ENCODE measurements at regions not wholly inside any gene's neighbourhood (a gene's known extent, or its start where the extent isn't known, plus 50 kb on each side); places are given as distances from the start of the nearest gene placed in this dataset.

DNA sequence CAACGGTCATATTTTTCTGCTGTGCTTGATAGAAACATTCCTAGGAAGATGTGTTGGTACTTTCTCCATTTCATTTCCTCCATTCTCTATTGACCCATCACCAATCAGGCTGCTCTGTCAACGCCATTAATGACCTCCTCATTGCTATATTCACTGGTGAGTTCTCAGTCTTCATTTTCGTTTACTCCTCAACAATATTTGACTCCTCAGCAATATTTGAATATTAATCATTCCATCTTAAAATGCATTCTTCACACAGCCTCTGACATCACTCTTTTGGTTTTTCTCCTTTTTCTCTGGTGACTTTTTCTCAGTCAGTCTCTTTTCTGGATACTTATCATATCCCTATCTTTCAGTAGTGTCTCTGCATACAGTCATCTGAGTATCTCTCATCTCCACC lies 323.5 kb upstream of the CRIM1 start:
- no peak overlapping the region for H3K4me3 ChIP-seq (ENCODE audit: low read depth, low read length)
- no peak for DNase-seq (ENCODE audit: low read depth)
- TF ChIP-seq, protein P1, sequence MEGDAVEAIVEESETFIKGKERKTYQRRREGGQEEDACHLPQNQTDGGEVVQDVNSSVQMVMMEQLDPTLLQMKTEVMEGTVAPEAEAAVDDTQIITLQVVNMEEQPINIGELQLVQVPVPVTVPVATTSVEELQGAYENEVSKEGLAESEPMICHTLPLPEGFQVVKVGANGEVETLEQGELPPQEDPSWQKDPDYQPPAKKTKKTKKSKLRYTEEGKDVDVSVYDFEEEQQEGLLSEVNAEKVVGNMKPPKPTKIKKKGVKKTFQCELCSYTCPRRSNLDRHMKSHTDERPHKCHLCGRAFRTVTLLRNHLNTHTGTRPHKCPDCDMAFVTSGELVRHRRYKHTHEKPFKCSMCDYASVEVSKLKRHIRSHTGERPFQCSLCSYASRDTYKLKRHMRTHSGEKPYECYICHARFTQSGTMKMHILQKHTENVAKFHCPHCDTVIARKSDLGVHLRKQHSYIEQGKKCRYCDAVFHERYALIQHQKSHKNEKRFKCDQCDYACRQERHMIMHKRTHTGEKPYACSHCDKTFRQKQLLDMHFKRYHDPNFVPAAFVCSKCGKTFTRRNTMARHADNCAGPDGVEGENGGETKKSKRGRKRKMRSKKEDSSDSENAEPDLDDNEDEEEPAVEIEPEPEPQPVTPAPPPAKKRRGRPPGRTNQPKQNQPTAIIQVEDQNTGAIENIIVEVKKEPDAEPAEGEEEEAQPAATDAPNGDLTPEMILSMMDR (conservative IDR thresholded peaks at IDR 0.05; ENCODE audit: low read depth, low read length) = no peak

DNA sequence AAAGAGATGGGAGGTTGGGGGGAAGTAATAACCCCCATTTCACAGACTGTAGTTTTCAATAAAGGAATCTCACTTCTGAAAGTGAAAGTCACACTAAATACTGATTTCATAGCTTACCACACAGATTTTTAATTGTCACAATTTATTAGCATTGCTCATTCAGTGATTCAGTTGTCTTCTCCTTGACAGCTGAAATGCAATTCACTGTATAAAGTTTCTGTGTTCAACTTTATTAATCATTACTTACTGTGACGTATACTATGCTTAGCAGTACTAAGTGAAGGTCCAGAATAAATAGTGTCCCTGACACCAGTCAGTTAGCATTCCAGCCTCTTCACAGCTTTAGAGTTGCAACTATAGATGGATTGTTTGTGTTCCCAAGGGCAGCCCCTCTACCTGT lies 324.1 kb upstream of the CRIM1 start:
- no peak for DNase-seq (ENCODE audit: low read depth)
- no peak overlapping the region for H3K4me3 ChIP-seq (ENCODE audit: low read depth, low read length)
- TF ChIP-seq, protein P1 (conservative IDR thresholded peaks at IDR 0.05; ENCODE audit: low read depth, low read length) = no peak

DNA sequence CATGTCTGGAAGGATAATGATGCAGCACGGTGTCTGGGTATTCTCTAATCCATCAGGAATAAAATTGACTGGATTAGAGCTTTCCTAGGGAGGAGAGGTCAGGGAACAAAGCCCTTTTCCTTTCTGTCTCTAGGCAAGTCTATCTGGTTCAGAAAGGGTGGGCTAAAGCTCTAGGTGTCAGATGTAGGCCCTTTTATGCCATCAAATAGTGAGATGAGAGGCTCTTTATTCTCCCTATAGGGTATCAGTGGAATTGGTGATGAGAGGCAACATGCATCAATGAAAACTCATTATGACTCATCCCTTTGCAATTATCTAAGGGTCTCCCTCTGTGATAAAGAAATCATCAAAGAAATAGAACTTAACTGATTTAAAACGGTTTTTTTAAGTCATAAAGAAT lies 328.0 kb upstream of the CRIM1 start:
- no peak overlapping the region for H3K4me3 ChIP-seq (ENCODE audit: low read depth, low read length)
- TF ChIP-seq, protein P1 (conservative IDR thresholded peaks at IDR 0.05; ENCODE audit: low read depth, low read length) = no peak
- no peak for DNase-seq (ENCODE audit: low read depth)

DNA sequence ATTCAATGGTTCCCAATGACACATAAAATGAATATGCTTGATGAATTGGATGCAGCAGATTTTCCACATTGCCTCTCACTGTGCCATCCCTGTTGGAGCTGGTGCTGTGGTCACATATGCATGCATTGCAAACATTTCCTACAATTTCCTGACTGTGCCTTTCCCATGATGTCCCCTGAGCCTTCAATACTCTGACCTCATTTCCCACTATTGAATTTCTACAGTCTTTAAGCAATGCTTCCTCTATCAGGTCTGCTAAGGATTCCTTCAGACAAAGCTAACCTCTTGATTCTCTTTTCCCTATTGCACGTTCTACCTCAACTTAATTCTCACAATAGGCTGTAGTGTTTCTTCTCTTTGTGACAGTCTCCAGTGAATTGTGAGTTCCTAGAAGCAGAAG lies 342.5 kb upstream of the CRIM1 start:
- DNase-seq (ENCODE audit: low read depth) = no peak
- H3K4me3 ChIP-seq (ENCODE audit: low read depth, low read length) = no peak overlapping the region
- TF ChIP-seq, protein P1 (conservative IDR thresholded peaks at IDR 0.05; ENCODE audit: low read depth, low read length) = no peak

DNA sequence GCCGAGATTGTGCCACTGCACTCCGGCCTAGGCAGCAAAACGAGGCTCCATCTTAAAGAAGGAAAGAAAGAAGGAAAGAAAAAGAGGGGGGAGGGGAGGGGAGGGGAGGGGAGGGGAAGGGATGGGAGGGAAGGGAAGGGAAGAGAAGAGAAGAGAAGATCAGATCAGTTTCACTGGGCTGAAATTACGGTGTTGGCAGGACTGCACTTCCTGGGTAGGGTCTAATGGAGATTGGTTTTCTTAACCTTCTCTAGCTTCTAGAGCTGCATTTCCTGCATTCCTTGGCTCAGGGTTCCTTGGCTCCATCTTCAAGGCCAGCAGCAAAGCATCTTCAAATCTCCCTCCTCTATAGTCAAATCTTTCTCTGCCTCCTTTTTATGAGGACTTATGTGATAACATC lies 349.1 kb upstream of the CRIM1 start:
- TF ChIP-seq, protein P1 (conservative IDR thresholded peaks at IDR 0.05; ENCODE audit: low read depth, low read length) = no peak
- DNase-seq (ENCODE audit: low read depth) = no peak

DNA sequence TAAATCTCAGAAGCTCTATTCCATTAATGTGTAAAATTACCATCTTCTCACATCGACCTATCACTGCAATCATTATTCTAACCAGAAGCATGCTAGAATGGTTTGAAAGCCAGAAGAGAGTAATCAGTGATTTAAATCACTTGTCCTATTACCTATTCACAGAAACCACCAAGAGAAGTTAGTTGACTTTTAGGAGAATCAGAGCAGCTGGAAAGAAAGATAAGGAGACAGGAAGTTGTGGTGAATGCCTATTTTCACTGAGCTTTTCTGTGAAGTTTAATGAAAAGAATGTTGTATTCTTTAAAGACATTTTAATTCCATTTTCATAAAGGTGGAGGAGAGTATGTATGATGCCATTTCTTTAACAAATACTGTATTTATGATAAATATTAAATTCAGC lies 352.6 kb upstream of the CRIM1 start:
- no peak for DNase-seq (ENCODE audit: low read depth)
- TF ChIP-seq, protein P1 (conservative IDR thresholded peaks at IDR 0.05; ENCODE audit: low read depth, low read length) = no peak
- no peak overlapping the region for H3K4me3 ChIP-seq (ENCODE audit: low read depth, low read length)

More for the DNA sequence above, 349.1 kb upstream of the CRIM1 start:
- no peak overlapping the region for H3K4me3 ChIP-seq (ENCODE audit: low read depth, low read length)

DNA sequence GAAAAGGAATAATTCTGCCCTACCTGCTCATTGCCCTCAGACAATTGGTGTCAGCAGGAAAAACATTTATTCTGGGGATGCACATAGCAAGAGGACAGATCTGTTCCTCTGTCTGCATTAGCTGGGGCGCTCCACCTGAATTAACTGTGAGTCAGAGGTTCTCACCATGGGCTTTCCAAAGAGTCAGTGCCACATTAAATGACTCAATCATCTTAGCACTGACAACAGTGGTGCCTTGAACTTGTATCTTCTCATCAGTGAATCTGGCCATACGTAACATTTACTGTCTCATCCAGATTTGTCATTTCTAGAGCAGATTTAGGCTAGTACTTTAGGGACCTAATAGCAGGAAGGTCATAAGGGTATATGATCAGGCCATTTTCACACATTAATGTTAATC lies 358.1 kb upstream of the CRIM1 start:
- H3K4me3 ChIP-seq (ENCODE audit: low read depth, low read length) = no peak overlapping the region
- DNase-seq (ENCODE audit: low read depth) = no peak
- TF ChIP-seq, protein P1 (conservative IDR thresholded peaks at IDR 0.05; ENCODE audit: low read depth, low read length) = no peak
